PFSK-1 (cell line): ENCODE measurements at regions not wholly inside any gene's neighbourhood (a gene's known extent, or its start where the extent isn't known, plus 50 kb on each side); places are given as distances from the start of the nearest gene placed in this dataset.

Experiments used
- FOXP2 ChIP-seq: optimal IDR thresholded peaks from 2 replicates; pipeline ENCODE3; 2011; ENCODE audit warnings: borderline replicate concordance, control low read depth, inconsistent platforms; ENCODE audit not compliant: insufficient read depth; ENCODE audit errors: extremely low read length, extremely low read depth
- POLR2AphosphoS5 ChIP-seq: IDR thresholded peaks from 2 replicates; pipeline ENCODE4 v1.6.1; 2012; ENCODE audit warnings: low read depth, mild to moderate bottlenecking, control low read depth, low read length, moderate library complexity
- REST ChIP-seq, 2 experiments: IDR thresholded peaks; 2 replicates each; pipeline versions ENCODE4 v1.6.1 to v1.8.0; 2011 to 2012; ENCODE audit warnings: low read depth in 2 of 2, low read length in 2 of 2, control low read depth in 1 of 2, inconsistent platforms in 1 of 2, mild to moderate bottlenecking in 1 of 2, moderate library complexity in 1 of 2; ENCODE audit not compliant: insufficient read depth in 1 of 2
- SIN3A ChIP-seq: IDR thresholded peaks from 2 replicates; pipeline ENCODE4 v1.6.1; 2012; ENCODE audit warnings: mild to moderate bottlenecking, low read length, moderate library complexity, borderline replicate concordance; ENCODE audit not compliant: insufficient read depth
- TAF1 ChIP-seq: IDR thresholded peaks from 2 replicates; pipeline ENCODE4 v1.6.1; 2012; ENCODE audit warnings: low read length, control low read depth, borderline replicate concordance; ENCODE audit not compliant: insufficient read depth

GRCh38 chr19:31897292-31897691 is 448.1 kb upstream of the ZNF507 start:
- TF ChIP-seq REST (IDR thresholded peaks at IDR 0.05; ENCODE audit: insufficient read depth in 1 of 2, low read depth in 2 of 2, low read length in 2 of 2), result no peak
- no peak for TF ChIP-seq POLR2AphosphoS5
- TF ChIP-seq TAF1, result no peak
- no peak for TF ChIP-seq SIN3A
- no peak for TF ChIP-seq FOXP2

GRCh38 chr19:31900991-31901390 is 444.4 kb upstream of the ZNF507 start:
- TF ChIP-seq FOXP2 (no peak), REST (IDR thresholded peaks at IDR 0.05; ENCODE audit: insufficient read depth in 1 of 2, low read depth in 2 of 2, low read length in 2 of 2) (no peak), POLR2AphosphoS5 (no peak), SIN3A (no peak), TAF1 (no peak)

DNA sequence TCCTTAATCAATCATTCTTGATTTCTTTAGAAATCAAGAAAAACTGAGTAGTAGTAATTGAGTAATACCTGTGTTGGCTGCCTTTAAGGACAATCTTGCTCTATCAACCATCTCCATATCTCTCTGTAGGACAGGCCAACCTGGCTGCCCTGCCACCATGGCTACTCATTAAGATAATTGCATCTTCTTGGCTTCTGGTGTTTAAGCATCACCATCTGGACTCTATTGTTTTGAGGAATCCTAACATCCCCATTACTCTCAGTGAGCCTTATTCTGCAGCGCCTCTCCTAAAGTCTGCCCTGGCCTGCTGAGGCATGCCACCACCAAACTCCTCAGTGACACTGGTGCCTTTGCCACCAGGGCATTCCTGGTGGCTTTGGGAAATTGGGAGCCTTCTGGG is 442.6 kb upstream of the ZNF507 start:
- TF ChIP-seq POLR2AphosphoS5 (no peak), TAF1 (no peak), REST (IDR thresholded peaks at IDR 0.05; ENCODE audit: insufficient read depth in 1 of 2, low read depth in 2 of 2, low read length in 2 of 2) (no peak), SIN3A (no peak), FOXP2 (no peak)

DNA sequence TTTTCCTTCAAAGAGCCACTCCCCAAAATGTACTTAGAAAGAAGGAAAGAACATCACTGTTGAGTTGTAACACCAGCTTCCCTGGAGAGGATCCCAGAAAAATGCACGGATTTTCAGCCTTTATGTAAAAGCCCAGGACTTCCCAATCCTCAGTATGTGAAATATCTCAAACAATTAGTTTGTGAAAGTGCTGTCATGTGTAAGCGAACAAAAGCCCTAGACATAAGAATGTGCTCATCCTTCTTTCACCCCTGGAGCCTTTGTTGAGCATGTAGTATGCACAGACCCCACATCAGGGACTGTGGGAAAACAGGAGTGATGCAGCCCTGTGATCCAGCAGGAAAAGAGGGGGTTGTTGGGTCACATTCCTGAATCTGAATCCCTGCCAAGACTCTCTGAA is 441.4 kb upstream of the ZNF507 start:
- TF ChIP-seq TAF1 (no peak), FOXP2 (no peak), REST (IDR thresholded peaks at IDR 0.05; ENCODE audit: insufficient read depth in 1 of 2, low read depth in 2 of 2, low read length in 2 of 2) (no peak), SIN3A (no peak), POLR2AphosphoS5 (no peak)

- TF ChIP-seq SIN3A (no peak), POLR2AphosphoS5 (no peak), REST (IDR thresholded peaks at IDR 0.05; ENCODE audit: insufficient read depth in 1 of 2, low read depth in 2 of 2, low read length in 2 of 2) (no peak), FOXP2 (no peak), TAF1 (no peak)
These were observed 439.1 kb upstream of the ZNF507 start for GRCh38 chr19:31906111-31906871.
